ENCODE measurements at regions not wholly inside any gene's neighbourhood (a gene's known extent, or its start where the extent isn't known, plus 50 kb on each side); places are given as distances from the start of the nearest gene placed in this dataset.
"Not testable (repeated sequence)": the region's sequence is repeated elsewhere in the genome, so short reads cannot be mapped to it uniquely, and the experiment has no call there.

DNA sequence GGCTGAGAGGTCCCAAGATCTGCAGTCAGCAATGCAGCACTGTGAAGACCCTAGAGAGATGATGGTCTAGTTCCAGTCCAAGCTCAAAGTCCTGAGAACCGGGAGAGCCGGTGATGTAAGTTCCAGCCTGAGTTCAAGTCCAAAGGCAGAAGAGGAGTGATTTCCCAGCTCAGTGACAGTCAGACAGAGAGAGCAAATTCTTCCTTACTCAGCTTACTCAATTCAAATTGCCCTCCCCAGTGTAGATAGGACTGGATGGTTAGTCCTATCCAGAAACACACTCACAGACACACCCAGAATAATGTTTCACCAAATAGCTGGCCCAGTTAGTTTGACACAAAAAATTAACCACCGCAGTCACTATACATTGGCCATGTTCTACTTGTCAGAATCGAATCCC lies 185.5 kb upstream of the MYO3A start:
- WGBS, 2 donors = 89 to 97% methylated on average over 4 of the region's 4 CpGs
- no peaks in the 10 kb centered on the region for H3K9me3 ChIP-seq

DNA sequence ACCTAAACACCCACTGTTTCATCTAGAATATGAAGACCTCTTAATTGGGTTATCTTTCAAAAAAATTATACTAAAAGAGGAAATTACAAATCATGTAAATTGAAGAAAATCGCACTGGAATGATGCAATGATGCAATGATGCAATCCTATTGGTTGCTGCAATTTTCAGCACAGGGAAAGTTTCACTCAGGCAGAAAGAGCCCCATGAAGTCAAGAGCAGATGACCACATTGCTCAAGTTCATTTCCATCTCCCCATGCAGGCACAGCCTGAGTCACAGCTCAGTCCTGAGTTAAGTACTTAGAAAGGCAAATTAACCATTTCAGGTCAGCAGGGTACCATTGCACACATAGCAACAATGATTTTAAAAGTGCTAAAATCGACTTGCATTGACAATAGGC lies 180.3 kb upstream of the MYO3A start:
- Histone ChIP-seq H3K9me3 (no peaks in the 10 kb centered on the region), H3K4me3 (replicated peaks in 1 of 3) (no peak overlapping the region), H3K36me3 (no peaks in the 10 kb centered on the region), H3K27me3 (no peaks in the 10 kb centered on the region), H3K4me1 (no peaks in the 10 kb centered on the region), H3K27ac (no peak overlapping the region)
- DNase-seq = no peak
- no peak for TF ChIP-seq POLR2A (IDR thresholded peaks at IDR 0.05)
- TF ChIP-seq, protein P1, sequence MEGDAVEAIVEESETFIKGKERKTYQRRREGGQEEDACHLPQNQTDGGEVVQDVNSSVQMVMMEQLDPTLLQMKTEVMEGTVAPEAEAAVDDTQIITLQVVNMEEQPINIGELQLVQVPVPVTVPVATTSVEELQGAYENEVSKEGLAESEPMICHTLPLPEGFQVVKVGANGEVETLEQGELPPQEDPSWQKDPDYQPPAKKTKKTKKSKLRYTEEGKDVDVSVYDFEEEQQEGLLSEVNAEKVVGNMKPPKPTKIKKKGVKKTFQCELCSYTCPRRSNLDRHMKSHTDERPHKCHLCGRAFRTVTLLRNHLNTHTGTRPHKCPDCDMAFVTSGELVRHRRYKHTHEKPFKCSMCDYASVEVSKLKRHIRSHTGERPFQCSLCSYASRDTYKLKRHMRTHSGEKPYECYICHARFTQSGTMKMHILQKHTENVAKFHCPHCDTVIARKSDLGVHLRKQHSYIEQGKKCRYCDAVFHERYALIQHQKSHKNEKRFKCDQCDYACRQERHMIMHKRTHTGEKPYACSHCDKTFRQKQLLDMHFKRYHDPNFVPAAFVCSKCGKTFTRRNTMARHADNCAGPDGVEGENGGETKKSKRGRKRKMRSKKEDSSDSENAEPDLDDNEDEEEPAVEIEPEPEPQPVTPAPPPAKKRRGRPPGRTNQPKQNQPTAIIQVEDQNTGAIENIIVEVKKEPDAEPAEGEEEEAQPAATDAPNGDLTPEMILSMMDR (IDR thresholded peaks at IDR 0.05) = no peak
- WGBS, 2 donors = 66 to 70% methylated on average over 2 of the region's 2 CpGs
- intact Hi-C loops (cut with DNase I) = no loop called here

More for the DNA sequence above, 185.5 kb upstream of the MYO3A start:
- Histone ChIP-seq H3K4me1 (no peaks in the 10 kb centered on the region), H3K27ac (no peak overlapping the region), H3K27me3 (no peaks in the 10 kb centered on the region), H3K36me3 (no peaks in the 10 kb centered on the region), H3K4me3 (replicated peaks in 1 of 3) (no peak overlapping the region)
- intact Hi-C loops (cut with DNase I) = no loop called here
- TF ChIP-seq, protein P1 (IDR thresholded peaks at IDR 0.05) = no peak
- TF ChIP-seq POLR2A (IDR thresholded peaks at IDR 0.05) = no peak
- DNase-seq = no peak

DNA sequence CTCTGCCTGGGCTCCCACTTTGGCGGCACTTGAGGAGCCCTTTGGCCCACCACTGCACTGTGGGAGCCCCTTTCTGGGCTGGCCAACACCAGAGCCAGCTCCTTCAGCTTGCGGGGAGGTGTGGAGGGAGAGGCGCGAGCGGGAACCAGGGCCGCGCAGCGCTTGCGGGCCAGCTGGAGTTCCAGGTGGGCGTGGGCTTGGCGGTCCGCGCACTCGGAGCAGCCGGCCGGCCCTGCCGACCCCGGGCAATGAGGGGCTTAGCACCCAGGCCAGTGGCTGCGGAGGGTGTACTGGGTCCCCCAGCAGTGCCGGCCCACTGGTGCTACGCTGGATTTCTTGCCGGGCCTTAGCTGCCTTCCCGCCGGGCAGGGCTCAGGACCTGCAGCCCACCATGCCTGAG lies 178.2 kb upstream of the MYO3A start:
- H3K4me3 ChIP-seq (replicated peaks in 1 of 3); DNase-seq; intact Hi-C loops (cut with DNase I); H3K27ac ChIP-seq; H3K4me1 ChIP-seq; H3K36me3 ChIP-seq; H3K9me3 ChIP-seq; H3K27me3 ChIP-seq: not testable (repeated sequence)
- WGBS, 2 donors = 93 to 100% methylated on average over 2 to 9 of the region's 24 CpGs

DNA sequence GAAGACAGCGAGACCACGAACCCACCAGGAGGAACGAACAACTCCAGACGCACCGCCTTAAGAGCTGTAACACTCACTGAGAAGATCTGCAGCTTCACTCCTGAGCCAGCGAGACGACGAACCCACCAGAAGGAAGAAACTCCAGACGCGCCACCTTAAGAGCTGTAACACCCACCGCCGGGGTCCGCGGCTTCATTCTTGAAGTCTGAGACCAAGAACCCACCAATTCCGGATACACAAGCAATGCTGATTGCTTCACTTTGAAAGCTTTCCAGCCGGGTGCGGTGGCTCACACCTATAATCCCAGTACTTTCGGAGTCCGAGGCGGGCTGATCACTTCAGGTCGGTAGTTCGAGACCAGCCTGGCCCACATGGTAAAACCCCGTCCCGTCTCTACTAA lies 177.2 kb upstream of the MYO3A start:
- no peak overlapping the region for H3K27ac ChIP-seq
- intact Hi-C loops (cut with DNase I) = no loop called here
- WGBS, 2 donors = 91 to 96% methylated on average over 24 of the region's 24 CpGs
- no peak for DNase-seq
- no peaks in the 10 kb centered on the region for H3K27me3 ChIP-seq
- no peaks in the 10 kb centered on the region for H3K36me3 ChIP-seq
- H3K9me3 ChIP-seq = no peaks in the 10 kb centered on the region
- TF ChIP-seq, protein P1 (IDR thresholded peaks at IDR 0.05) = no peak
- TF ChIP-seq POLR2A (IDR thresholded peaks at IDR 0.05) = no peak
- no peak overlapping the region for H3K4me3 ChIP-seq (replicated peaks in 1 of 3)
- no peaks in the 10 kb centered on the region for H3K4me1 ChIP-seq

DNA sequence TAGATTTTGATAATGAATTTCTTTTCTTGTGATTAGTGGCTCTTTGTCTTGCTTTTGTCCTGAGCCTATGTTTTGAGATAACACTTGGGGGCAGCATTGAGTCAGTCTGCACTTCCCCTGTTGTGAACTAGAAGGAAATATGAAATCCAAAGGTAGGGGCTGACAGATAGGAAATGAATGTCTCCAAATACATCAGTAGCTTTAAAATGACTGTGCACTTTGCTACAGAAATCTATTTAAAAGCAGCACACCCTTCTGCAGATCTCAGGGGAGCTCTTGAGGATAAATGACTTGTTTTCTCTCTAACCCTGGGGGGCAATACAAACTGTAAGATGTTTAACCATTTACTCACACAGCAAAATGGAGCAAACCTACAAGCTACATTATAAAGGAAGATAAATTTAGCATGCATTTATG lies 176.0 kb upstream of the MYO3A start:
- intact Hi-C loops (cut with DNase I) = no loop called here

More for the DNA sequence above, 176.0 kb upstream of the MYO3A start:
- TF ChIP-seq, protein P1 (IDR thresholded peaks at IDR 0.05) = peak in 1 of 6 experiments; percentile 43
- no peak for TF ChIP-seq POLR2A (IDR thresholded peaks at IDR 0.05)
- H3K27ac ChIP-seq = no peak overlapping the region
- no peaks in the 10 kb centered on the region for H3K27me3 ChIP-seq
- no peaks in the 10 kb centered on the region for H3K36me3 ChIP-seq
- H3K9me3 ChIP-seq = no peaks in the 10 kb centered on the region
- H3K4me3 ChIP-seq (replicated peaks in 1 of 3) = no peak overlapping the region
- no peak for DNase-seq
- no peaks in the 10 kb centered on the region for H3K4me1 ChIP-seq
